ENCODE measurements at regions not wholly inside any gene's neighbourhood (a gene's known extent, or its start where the extent isn't known, plus 50 kb on each side); places are given as distances from the start of the nearest gene placed in this dataset.
"Not testable (repeated sequence)": the region's sequence is repeated elsewhere in the genome, so short reads cannot be mapped to it uniquely, and the experiment has no call there.

- no peak for DNase-seq
Measured at GRCh38 chr7:50251765-50252164, 52.8 kb upstream of the IKZF1 start.

- DNase-seq, result no peak
Measured at GRCh38 chr7:50246551-50246950, 58.0 kb upstream of the IKZF1 start.

DNA sequence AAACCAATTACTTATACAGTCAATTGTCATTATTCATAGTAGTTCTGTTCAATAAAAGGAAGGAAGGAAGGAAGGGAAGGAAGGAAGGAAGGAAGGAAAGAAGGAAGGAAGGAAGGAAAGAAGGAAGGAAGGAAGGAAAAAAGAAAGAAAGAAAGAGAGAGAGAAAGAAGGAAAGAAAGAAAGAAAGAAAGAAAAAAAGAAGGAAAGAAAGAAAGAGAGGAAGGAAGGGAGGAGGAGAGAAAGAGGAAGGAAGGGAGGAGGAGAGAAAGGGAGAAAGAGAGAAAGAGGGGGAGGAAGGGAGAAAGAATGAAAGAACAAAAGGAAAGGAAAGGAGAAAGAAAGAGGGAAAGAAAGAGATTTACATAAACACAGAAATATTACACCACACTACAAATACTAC, 62.4 kb upstream of the IKZF1 start:
- DNase-seq, result not testable (repeated sequence)

GRCh38 chr7:50240699-50241098, 63.8 kb upstream of the IKZF1 start:
- DNase-seq, result not testable (repeated sequence)

DNA sequence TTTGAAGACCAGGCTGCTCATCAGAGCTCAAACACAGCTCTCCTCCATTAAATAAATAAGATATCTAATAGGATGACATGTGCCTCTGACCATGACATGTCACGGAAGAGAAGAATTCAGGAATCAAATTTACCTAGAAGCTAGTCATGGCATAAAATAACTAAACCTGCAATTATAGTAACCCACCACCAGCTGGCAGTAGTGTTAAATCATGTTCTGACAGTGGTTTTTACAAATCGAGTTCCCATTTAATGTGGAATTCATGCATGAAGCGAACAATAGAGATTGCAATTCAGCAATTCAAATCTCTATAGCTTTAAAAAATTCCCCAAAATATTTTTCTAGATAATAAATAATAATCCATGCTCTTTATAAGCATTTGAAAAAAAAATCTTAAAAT, 74.6 kb upstream of the IKZF1 start:
- DNase-seq, result no peak

DNA sequence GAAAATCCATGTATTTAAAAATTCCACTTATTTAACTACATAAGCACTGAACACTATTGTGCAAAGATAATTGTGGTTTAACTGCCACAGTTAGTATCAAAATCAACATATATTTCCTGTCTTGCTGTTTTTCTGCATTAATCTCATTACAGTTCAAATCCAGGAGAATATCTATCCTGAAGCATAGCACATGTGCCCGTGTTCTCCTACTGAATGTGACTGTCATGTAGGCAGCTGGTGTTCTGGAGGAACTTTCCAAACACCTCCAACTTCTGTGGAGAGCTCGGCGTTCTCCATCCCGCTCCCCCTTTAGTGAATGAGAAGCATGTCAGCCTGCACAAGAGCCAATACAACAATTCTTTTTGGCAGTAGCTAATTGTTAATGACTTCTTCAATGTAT, 76.4 kb upstream of the IKZF1 start:
- DNase-seq, result no peak

GRCh38 chr7:50227726-50228125, 76.8 kb upstream of the IKZF1 start:
- DNase-seq, result no peak

DNA sequence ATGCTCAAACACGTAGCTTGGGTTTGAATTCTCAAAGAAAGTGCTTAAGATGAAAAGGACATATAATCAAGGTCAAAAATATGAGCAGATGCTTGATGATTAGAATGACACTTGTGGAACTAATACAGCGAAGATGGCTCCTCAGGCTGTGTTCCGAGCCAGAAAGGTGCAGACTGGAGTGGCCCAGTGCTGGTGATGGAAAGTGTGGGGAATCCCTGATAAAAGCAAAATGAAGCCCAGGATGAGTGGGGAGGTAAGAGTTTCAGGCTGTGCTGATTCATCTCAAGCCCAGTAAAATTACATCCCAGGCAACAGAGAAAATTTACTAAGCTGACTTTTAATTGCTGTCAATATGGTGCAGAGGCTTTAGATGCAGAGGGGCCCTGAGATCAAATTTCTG, 77.8 kb upstream of the IKZF1 start:
- no peak for DNase-seq

DNA sequence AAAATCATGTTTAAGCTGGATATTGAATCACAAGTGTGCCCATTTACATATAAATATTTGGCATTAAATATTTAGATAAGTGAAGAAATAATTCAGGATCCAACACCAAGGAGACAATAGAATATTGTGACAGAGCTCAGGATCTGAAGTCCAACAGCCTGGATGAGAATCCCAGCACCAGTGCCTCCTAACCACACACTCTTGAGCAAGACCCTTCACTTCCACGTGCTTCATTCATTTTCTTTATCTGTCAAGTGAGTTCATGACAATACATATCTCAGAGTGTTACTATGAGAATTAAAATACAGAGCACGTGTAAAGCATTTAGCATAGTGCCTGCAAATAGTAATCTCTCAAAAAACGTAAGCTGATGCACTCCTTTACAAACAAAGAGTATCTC, 78.4 kb upstream of the IKZF1 start:
- no peak for DNase-seq

GRCh38 chr7:50221433-50221832, 83.1 kb upstream of the IKZF1 start:
- DNase-seq, result no peak

- DNase-seq, result no peak
Measured at GRCh38 chr7:50221028-50221427, 83.5 kb upstream of the IKZF1 start.

DNA sequence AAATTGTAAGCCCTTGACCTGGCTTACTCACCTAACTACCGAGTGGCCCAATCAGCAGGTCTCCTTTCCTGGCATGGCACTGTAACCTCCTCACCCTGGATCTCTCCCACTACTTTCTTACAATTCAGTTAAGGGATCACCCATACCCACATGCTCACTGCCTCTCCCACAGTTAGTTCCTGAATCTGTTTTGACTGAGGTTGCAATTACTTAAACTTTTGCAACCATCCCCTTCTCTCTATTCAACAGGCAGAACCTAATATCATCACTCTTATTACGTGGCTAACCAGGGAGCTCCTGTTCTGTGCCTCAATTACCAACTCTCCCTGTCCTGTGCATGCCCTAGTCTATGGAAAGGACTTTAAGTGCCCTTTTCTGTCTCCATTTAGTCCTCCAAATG, 84.2 kb upstream of the IKZF1 start:
- no peak for DNase-seq

DNA sequence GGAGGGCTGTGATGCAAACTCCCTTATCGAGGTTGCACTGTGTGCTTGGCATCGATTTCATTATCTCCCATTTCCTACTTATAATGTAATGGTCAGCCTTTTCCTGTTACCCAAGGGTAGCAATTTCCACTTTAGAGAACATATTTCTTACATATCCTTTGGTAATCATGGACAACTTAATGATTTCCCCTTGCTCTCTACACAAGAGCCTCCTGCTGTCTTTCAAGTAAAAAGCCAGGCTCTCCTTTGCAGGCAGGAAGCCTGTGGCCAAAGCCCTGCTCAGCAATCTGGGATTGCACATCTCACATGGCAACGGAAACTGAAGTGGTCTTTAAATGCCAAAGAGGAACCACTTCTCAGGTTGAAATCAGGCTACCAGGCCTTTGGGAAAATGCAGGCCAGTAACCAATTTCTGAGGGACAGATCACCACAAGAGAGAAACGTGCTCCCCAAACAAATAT, 86.7 kb upstream of the IKZF1 start:
- no peak for DNase-seq

DNA sequence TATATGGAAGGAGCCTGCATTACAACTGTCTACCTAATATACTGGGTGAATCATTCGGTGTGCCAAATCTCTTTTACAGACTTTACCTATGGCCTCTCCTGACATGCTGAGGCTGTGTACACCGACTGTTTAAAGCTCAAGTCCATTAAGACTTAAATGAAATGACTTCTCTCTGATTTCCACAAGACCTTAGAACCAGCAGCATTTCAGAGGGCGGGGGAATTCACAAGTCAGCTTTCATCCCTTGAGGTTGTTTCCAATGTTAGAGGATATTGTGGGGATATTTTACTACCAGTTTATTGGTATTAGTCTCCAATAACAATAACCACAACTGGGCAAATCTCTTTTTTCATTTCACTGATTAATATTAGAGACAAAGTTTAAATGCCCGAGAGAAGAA, 87.1 kb upstream of the IKZF1 start:
- no peak for DNase-seq

DNA sequence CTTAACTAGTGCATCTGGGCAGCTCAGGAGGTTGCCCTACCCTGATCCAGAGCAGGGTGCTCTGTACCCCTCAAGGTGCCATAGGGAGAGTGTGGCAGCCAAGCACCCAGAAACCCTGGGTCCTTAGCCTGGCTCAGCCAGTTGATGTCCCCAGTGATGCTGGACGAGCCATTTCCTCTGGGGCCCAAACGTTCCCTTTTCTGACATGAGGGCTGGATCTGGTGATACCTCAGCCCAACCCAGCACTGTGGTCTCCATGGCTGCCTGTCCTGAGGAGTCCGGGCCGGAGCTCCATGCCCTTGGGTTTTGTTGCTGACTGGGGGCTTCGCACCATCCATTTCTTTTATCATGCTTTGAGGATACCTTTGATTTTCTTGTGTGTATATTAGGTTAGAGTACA, 87.9 kb upstream of the IKZF1 start:
- DNase-seq, result no peak

DNA sequence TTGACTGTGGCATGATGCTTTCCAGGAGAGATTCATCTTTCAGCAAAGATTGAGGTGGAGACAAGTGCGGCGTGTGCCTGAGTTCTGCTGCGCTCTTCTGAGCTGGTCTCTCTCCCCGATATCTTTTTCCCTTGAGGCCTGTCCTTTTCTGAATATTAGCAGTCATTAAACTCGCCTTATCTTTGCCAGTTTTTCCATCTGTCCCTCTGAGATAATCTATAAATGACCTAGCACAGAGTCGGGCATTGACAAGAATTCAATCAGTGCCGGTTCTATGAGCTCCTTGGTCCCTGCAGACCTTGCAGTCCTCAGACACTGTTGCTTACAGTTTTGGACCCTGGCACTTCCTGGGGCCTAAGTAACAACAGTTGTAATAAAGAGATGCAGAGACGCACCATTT, 89.7 kb upstream of the IKZF1 start:
- DNase-seq, result no peak

GRCh38 chr7:50214126-50214670, 90.3 kb upstream of the IKZF1 start:
- DNase-seq, result no peak

GRCh38 chr7:50213622-50214017, 90.9 kb upstream of the IKZF1 start:
- DNase-seq, result no peak

DNA sequence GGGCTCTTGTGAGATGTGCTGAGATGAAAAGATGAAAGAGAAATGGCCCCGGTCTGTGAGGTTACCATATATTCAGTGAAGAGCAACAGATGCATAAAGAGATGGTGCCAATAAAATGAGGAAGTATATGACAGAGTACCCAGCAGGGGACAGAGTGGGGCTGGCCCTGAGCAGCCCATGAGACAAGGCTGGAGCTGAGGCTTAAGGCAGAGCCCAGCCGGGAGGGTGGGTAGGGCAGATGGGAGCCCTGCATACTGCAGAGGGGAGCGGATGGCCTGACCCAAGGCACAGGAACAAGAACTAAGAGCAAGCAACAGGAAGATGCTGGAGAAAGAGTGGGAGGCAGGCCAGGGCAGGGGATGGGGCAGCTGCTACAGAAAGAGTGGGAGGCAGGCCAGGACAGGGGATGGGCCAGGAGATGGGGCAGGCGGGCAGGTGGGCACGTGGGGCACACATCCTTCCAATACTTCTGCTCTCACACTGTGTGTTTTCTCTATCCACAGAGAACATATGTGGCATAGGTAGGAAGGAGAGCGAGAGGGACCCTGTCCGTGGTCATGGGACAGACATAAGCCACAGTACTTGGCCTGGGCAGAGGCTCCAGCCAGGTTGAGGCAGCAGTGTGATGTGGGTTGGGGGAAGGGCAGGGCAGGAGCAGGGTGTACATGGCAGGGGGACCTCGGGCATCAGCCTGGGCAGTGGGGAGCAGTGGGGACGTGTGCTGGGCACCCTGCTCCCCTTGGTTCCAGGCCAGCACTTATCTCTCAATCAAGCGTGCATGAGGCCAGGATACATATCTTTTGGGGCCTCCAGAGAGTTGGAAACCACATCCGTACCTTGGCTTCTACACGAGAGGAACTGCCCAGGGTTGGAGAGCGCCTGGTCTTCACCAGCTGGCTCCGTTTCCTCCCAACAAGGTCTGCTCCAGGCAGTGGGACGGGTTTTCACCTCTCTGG, 91.6 kb upstream of the IKZF1 start:
- DNase-seq, result no peak

DNA sequence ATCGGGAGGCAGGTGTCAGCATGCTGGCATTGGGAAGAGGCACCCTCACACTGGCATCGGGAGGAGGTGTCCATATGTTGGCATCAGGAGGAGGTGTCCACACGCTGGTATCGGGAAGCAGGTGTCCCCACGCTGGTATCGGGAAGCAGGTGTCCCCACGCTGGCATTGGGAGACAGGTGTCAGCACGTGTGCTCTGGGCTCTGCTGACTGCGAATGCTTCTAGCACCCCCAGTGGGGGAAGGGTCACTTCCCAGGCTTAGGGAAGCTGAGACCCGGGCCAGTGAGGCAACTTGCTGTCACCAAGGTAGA, 92.5 kb upstream of the IKZF1 start:
- DNase-seq, result no peak

DNA sequence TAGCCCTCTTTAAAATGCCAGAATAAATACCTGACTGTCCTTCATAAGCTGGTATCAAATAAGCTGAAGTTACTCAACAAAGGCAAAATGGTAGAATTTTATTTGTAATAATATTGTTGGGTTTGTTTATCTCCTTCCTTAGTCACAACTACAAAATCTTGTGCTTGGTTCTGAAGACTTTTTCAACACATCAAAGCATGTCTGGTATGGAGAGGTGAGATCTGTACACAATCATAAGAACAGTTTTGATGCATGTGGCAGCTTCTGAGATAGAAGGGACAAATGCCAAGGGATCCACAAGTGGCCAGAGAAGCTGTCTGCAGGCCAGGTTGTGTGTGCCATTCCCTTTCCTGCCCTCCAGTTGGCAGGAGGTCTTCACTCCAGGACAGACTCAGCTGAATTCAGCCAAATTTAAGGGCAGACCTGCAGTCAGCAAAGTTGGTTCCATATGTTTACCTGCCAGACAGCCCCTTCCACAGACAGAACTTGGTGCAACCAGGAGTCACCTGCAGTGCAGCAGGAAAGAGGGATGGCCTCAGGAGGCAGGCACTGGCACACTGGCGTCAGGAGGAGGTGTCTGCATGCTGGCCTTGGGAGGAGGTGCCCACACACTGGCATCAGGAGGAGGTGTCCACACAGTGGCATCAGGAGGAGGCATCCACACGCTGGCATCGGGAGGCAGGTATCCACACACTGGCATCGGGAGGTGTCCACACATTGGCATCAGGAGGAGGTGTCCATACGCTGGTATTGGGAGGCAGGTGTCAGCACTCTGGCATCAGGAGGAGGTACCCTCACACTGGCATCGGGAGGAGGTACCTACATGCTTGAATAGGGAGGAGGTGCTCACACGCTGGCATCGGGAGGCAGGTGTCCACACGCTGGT, 93.1 kb upstream of the IKZF1 start:
- DNase-seq, result no peak

DNA sequence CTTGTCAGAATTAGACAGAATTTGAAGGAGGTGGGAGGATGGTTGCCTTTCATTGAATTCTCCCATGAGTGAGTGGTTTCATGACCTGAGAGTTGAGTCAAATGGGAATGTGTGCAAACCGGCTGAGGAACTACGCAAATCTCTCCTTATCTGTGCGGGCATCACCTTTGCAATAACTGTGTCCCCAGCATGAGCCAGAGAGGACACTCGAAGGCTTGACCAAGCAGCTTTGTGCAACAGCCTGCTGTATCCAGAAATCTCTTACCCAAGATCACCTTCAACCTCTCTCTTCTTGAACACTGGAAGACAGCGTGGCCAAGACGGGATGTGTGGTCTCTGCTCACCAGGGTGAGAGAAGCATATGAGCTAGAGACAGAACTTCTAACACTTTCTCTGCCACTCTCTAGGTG, 93.8 kb upstream of the IKZF1 start:
- no peak for DNase-seq

DNA sequence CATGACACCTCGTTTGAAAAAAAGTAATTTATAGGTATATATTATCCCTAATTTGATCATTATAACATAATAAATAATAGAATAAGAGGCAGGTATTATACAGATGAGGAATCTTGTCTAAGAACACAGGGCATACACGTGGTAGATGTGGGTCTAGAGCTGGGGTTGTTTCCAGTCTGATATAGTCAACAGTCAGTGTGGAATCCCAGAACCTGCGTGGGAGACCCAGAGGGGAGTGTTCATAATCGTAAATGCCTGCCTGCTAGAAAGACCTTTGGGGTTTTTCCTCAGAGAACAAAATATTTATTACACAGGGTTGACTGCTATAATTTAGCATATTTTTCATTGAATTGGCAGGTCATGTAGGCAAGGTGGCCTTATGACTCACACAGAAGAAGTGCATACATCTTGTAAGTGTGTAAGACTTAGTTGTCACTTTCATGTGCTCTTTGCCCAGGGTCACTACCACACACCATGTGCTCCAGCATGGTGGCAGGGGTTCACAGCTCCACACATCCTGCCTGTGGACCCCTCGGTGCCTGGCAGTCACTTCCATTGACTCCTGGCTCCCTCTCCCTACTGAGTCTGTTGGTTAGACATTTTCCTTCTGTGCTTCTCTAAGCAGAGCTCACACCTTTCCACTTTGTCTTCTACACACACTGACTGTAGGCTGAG, 94.9 kb upstream of the IKZF1 start:
- no peak for DNase-seq

Measured in right kidney (tissue), 1 donor.